ENCODE measurements at regions not wholly inside any gene's neighbourhood (a gene's known extent, or its start where the extent isn't known, plus 50 kb on each side); places are given as distances from the start of the nearest gene placed in this dataset.

DNA sequence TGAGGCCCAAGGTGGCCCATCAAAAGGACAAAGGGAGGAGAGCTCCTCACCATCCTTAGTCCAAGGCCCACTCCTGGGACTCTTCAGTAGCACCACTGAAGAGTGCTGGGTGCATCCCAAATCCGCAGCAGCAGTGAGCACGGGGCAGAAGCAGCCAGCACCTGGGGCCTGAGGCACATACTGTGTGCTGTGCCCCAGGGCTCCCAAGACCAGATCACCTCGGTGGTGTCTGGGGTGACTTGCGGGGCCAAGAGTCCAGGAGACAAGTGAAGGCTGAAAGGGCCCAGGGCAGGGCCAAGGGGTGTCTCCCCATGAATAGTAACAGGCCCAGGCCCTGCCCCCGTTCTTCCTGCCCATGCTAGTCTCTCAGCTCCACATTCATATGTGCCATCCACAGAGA is 59.9 kb upstream of the INSIG1 start:
- TF ChIP-seq CTCF (conservative IDR thresholded peaks at IDR 0.05) (no peak), ZFX (IDR thresholded peaks at IDR 0.05) (no peak)
